Lower leg skin (tissue), 3 donors: ENCODE measurements at regions not wholly inside any gene's neighbourhood (a gene's known extent, or its start where the extent isn't known, plus 50 kb on each side); places are given as distances from the start of the nearest gene placed in this dataset.

ENCODE experiments used
- POLR2A ChIP-seq, 2 donors: fragments of 450-650 bp; IDR thresholded peaks; one replicate each; pipeline ENCODE4 v1.6.1; 2016 to 2017; ENCODE audit warnings: antibody characterized with exemption in 2 of 2, mild to moderate bottlenecking in 1 of 2, moderate library complexity in 1 of 2
- TF ChIP-seq, protein P1 (sequence below), 3 donors: fragments of 450-650 bp; IDR thresholded peaks; one replicate each; pipeline ENCODE4 v1.5.1; 2016; ENCODE audit warnings: antibody characterized with exemption in 3 of 3, mild to moderate bottlenecking in 3 of 3, moderate library complexity in 2 of 3

GRCh38 chr3:166522017-166522416, 684.8 kb upstream of the BCHE start:
- TF ChIP-seq, protein P1, sequence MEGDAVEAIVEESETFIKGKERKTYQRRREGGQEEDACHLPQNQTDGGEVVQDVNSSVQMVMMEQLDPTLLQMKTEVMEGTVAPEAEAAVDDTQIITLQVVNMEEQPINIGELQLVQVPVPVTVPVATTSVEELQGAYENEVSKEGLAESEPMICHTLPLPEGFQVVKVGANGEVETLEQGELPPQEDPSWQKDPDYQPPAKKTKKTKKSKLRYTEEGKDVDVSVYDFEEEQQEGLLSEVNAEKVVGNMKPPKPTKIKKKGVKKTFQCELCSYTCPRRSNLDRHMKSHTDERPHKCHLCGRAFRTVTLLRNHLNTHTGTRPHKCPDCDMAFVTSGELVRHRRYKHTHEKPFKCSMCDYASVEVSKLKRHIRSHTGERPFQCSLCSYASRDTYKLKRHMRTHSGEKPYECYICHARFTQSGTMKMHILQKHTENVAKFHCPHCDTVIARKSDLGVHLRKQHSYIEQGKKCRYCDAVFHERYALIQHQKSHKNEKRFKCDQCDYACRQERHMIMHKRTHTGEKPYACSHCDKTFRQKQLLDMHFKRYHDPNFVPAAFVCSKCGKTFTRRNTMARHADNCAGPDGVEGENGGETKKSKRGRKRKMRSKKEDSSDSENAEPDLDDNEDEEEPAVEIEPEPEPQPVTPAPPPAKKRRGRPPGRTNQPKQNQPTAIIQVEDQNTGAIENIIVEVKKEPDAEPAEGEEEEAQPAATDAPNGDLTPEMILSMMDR (IDR thresholded peaks at IDR 0.05), result no peak
- no peak for TF ChIP-seq POLR2A (IDR thresholded peaks at IDR 0.05)
